Mesendoderm (in vitro differentiated cells): ENCODE measurements at regions not wholly inside any gene's neighbourhood (a gene's known extent, or its start where the extent isn't known, plus 50 kb on each side); places are given as distances from the start of the nearest gene placed in this dataset.

Experiments used
- DNase-seq: peaks from one replicate; pipeline ENCODE4 v3.0.0; 2013
- H2AK5ac ChIP-seq: 2 replicates; pipeline ENCODE4 v1.6.1; 2013; ENCODE audit warnings: low read length, inconsistent platforms
- H2BK120ac ChIP-seq: 2 replicates; pipeline ENCODE4 v1.6.1; 2013; ENCODE audit warnings: low read depth, mild to moderate bottlenecking, low read length, moderate library complexity, mixed read lengths
- H2BK15ac ChIP-seq: replicated peaks from 2 replicates; pipeline ENCODE4 v1.6.1; 2013; ENCODE audit warnings: low read depth, mild to moderate bottlenecking, moderate library complexity
- H2BK5ac ChIP-seq: 2 replicates; pipeline ENCODE4 v1.6.1; 2013; ENCODE audit warnings: low read length, inconsistent platforms
- H3K18ac ChIP-seq: 2 replicates; pipeline ENCODE4 v1.6.1; 2013; ENCODE audit warnings: mild to moderate bottlenecking, low read length, mixed read lengths
- H3K23ac ChIP-seq: one replicate; pipeline ENCODE4 v1.6.1; 2013; ENCODE audit warnings: low read length
- H3K27ac ChIP-seq: 2 replicates; pipeline ENCODE4 v1.5.1; 2013; ENCODE audit warnings: low read depth, mild to moderate bottlenecking, inconsistent platforms, low read length, moderate library complexity
- H3K27me3 ChIP-seq: 2 replicates; pipeline ENCODE4 v1.6.1; 2013; ENCODE audit warnings: low read length, control low read depth, mild to moderate bottlenecking, inconsistent platforms; ENCODE audit not compliant: insufficient read depth, poor library complexity
- H3K36me3 ChIP-seq: 2 replicates; pipeline ENCODE4 v1.6.1; 2013; ENCODE audit warnings: low read length, inconsistent platforms; ENCODE audit not compliant: control insufficient read depth, insufficient read depth
- H3K4ac ChIP-seq: one replicate; pipeline ENCODE4 v1.6.1; 2013; ENCODE audit warnings: low read depth, mild to moderate bottlenecking, low read length, moderate library complexity
- H3K4me1 ChIP-seq: 2 replicates; pipeline ENCODE4 v1.6.1; 2013; ENCODE audit warnings: low read depth, low read length, inconsistent platforms; ENCODE audit not compliant: control insufficient read depth
- H3K4me2 ChIP-seq: 2 replicates; pipeline ENCODE4 v1.6.1; 2013; ENCODE audit warnings: low read length
- H3K4me3 ChIP-seq: 2 replicates; pipeline ENCODE4 v1.5.1; 2013; ENCODE audit warnings: mild to moderate bottlenecking, low read length
- H3K56ac ChIP-seq: one replicate; pipeline ENCODE4 v1.6.1; 2013; ENCODE audit warnings: low read length
- H3K79me1 ChIP-seq: 2 replicates; pipeline ENCODE4 v1.6.1; 2013; ENCODE audit warnings: low read length, inconsistent platforms
- H3K79me2 ChIP-seq: 2 replicates; pipeline ENCODE4 v1.6.1; 2013; ENCODE audit warnings: mild to moderate bottlenecking, low read length; ENCODE audit not compliant: control insufficient read depth, insufficient read depth
- H3K9ac ChIP-seq: 2 replicates; pipeline ENCODE4 v1.6.1; 2013; ENCODE audit warnings: low read length, inconsistent platforms
- H4K5ac ChIP-seq: one replicate; pipeline ENCODE4 v1.6.1; 2013; ENCODE audit warnings: low read length
- H4K8ac ChIP-seq: one replicate; pipeline ENCODE4 v1.6.1; 2013; ENCODE audit warnings: low read depth, mild to moderate bottlenecking, control low read depth, low read length, moderate library complexity
- WGBS: extraction: QIAGEN DNeasy Blood & Tissue Kit; methylation state at CpG from one replicate; pipeline ENCODE4 v1.1.7; 2013; ENCODE audit warnings: low lambda C conversion rate, missing lambda C conversion rate; ENCODE audit not compliant: insufficient coverage; ENCODE audit errors: extremely low coverage; 5-methylcytosine and 5-hydroxymethylcytosine counted together

DNA sequence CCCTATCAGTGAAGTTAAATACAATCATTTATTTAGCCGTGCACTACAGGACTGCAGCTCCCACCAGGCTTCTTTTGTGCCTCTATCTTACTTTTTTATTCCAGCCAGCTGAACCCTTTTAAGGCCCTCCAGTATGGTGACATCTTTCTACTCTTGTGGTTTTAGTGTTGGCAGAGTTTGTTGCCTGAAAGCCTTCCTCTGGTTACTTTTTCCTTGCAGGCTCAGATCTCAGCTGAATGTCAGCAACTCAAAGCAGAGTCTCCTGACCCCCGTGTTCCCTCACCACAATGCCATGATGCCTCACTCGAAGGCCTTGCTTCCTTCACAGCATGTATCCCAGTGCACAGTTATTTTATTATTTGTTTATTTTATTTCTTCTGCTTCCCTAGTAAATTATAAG lies 818.9 kb upstream of the LCORL start:
- H3K23ac ChIP-seq: no peak overlapping the region
- H3K79me1 ChIP-seq: no peaks in the 10 kb centered on the region
- no peak overlapping the region for H4K8ac ChIP-seq
- H3K36me3 ChIP-seq: no peaks in the 10 kb centered on the region
- WGBS: no CpG with 5 or more reads among the region's 3 CpGs
- no peak overlapping the region for H2BK15ac ChIP-seq
- H3K9ac ChIP-seq: no peak overlapping the region
- DNase-seq: no peak
- H3K4ac ChIP-seq: no peak overlapping the region
- no peak overlapping the region for H3K4me3 ChIP-seq
- H2AK5ac ChIP-seq: no peak overlapping the region
- H3K56ac ChIP-seq: no peak overlapping the region
- no peak overlapping the region for H2BK5ac ChIP-seq
- H3K27me3 ChIP-seq: no peaks in the 10 kb centered on the region
- no peak overlapping the region for H2BK120ac ChIP-seq
- no peak overlapping the region for H4K5ac ChIP-seq
- H3K18ac ChIP-seq: no peak overlapping the region
- H3K4me1 ChIP-seq: no peaks in the 10 kb centered on the region
- H3K79me2 ChIP-seq: no peaks in the 10 kb centered on the region
- H3K27ac ChIP-seq: no peak overlapping the region
- no peak overlapping the region for H3K4me2 ChIP-seq

DNA sequence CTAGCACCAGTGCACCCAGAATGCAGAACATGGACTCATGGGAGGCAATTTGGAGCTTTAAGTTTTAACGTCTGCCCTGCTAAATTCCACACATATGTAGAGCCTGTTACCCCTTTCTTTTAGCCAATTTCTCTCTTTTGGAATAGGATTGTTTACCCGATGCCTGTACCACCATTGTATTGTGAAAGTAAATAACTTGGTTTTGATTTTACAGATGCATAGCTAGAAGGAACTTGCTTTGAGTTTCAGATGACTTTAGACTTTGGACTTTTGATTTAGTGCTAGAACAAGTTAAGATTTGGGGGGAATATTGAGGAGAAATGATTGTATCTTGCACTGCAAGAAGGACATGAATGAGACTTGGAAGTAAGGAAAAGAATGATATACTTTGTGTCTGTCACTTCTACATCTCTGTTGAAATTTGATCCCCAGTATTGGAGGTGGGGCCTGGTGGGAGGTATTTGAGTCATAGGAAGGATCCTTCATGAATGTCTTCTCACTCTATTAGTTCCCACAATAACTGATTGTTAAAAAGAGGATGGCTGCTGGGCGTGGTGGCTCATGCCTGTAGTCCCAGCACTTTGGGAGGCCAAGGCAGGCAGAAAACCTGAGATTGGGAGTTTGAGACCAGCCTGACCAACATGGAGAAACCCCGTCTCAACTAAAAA lies 794.8 kb upstream of the LCORL start:
- Histone ChIP-seq H3K56ac (no peak overlapping the region), H2AK5ac (no peak overlapping the region), H2BK5ac (no peak overlapping the region), H3K4ac (no peak overlapping the region), H3K27me3 (no peaks in the 10 kb centered on the region), H3K4me2 (no peak overlapping the region), H3K4me3 (no peak overlapping the region), H3K27ac (no peak overlapping the region), H3K9ac (no peak overlapping the region), H4K8ac (no peak overlapping the region), H3K79me2 (no peaks in the 10 kb centered on the region), H3K36me3 (no peaks in the 10 kb centered on the region), H3K79me1 (no peaks in the 10 kb centered on the region), H3K18ac (no peak overlapping the region), H4K5ac (no peak overlapping the region), H2BK120ac (no peak overlapping the region), H3K23ac (no peak overlapping the region), H2BK15ac (no peak overlapping the region), H3K4me1 (no peaks in the 10 kb centered on the region)
- DNase-seq: no peak
- WGBS: no CpG with 5 or more reads among the region's 4 CpGs

GRCh38 chr4:18815779-18816173 lies 794.2 kb upstream of the LCORL start:
- no peak overlapping the region for H3K4me3 ChIP-seq
- H3K79me1 ChIP-seq: no peaks in the 10 kb centered on the region
- no peak overlapping the region for H3K18ac ChIP-seq
- H3K36me3 ChIP-seq: no peaks in the 10 kb centered on the region
- no CpG with 5 or more reads among the region's 3 CpGs for WGBS
- no peak overlapping the region for H4K5ac ChIP-seq
- H3K23ac ChIP-seq: no peak overlapping the region
- no peak overlapping the region for H3K27ac ChIP-seq
- H3K9ac ChIP-seq: no peak overlapping the region
- H3K4me2 ChIP-seq: no peak overlapping the region
- peak; percentile 1 for DNase-seq
- H2BK5ac ChIP-seq: no peak overlapping the region
- no peak overlapping the region for H2BK15ac ChIP-seq
- H3K4ac ChIP-seq: no peak overlapping the region
- H4K8ac ChIP-seq: no peak overlapping the region
- H2BK120ac ChIP-seq: no peak overlapping the region
- H3K27me3 ChIP-seq: no peaks in the 10 kb centered on the region
- no peak overlapping the region for H2AK5ac ChIP-seq
- no peaks in the 10 kb centered on the region for H3K4me1 ChIP-seq
- H3K56ac ChIP-seq: no peak overlapping the region
- no peaks in the 10 kb centered on the region for H3K79me2 ChIP-seq

DNA sequence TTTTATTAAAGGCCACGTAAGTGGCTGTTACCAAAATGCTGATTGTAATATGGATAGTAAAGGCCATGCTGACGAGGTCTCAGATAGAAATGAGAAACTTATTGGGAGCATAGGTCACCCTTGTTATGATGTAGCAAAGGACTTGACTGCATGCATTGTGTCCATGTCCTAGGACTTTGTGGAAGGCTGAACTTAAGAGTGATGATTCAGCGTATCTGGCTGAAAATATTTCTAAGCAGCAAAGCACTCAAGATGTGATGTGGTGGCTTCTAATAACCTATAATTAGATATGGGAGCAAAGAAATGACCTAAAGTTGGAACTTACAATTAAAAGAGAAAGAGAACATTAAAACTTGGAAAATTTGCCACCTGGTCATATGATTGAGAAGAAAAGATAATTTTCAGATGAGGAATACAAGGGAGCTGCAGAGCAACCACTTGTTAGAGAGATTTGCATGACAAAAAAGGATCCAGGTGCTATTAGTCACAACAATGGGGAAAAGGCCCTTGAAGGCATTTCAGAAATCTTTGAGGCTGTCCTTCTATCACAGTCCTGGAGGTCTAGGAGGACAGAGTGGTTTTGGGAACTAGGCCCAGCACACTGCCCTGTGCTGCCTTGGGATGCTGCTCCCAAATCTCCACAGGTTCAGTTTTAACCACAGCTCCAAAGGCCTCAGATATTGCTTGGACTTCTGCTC lies 793.7 kb upstream of the LCORL start:
- Histone ChIP-seq H3K9ac (no peak overlapping the region), H4K5ac (no peak overlapping the region), H3K27ac (no peak overlapping the region), H3K36me3 (no peaks in the 10 kb centered on the region), H3K4me1 (no peaks in the 10 kb centered on the region), H3K27me3 (no peaks in the 10 kb centered on the region), H3K23ac (no peak overlapping the region), H2AK5ac (no peak overlapping the region), H3K4me2 (no peak overlapping the region), H3K56ac (no peak overlapping the region), H2BK120ac (no peak overlapping the region), H3K79me1 (no peaks in the 10 kb centered on the region), H3K79me2 (no peaks in the 10 kb centered on the region), H3K4me3 (no peak overlapping the region), H2BK15ac (no peak overlapping the region), H3K4ac (no peak overlapping the region), H4K8ac (no peak overlapping the region), H2BK5ac (no peak overlapping the region), H3K18ac (no peak overlapping the region)
- DNase-seq: peak; percentile 14
- WGBS: no CpG with 5 or more reads among the region's 3 CpGs

DNA sequence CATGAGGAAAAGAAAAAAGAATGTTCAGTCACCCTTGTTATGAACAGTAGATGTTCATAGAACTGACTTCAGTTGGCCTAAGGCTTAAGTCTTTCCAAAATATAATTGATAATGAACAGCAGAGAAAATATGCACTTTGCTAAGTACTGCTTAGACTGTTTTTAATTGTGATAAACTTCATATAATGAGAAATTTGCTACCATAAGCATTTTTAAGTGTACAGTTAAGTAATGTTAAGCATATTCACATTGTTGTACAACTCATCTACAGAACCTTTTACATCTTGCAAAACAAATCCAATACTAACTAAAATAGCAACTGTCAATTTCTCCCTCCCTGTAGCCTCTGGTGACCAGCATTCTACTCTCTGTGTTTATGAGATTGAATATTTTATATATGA lies 792.2 kb upstream of the LCORL start:
- no peak overlapping the region for H2BK120ac ChIP-seq
- H3K4me3 ChIP-seq: no peak overlapping the region
- no peaks in the 10 kb centered on the region for H3K36me3 ChIP-seq
- no peak overlapping the region for H3K56ac ChIP-seq
- no peaks in the 10 kb centered on the region for H3K79me1 ChIP-seq
- no peak overlapping the region for H2AK5ac ChIP-seq
- H3K27ac ChIP-seq: no peak overlapping the region
- no peak overlapping the region for H3K18ac ChIP-seq
- no peak overlapping the region for H3K9ac ChIP-seq
- no peak overlapping the region for H3K4ac ChIP-seq
- H2BK5ac ChIP-seq: no peak overlapping the region
- H4K8ac ChIP-seq: no peak overlapping the region
- no peak overlapping the region for H2BK15ac ChIP-seq
- H3K4me1 ChIP-seq: no peaks in the 10 kb centered on the region
- H3K4me2 ChIP-seq: no peak overlapping the region
- no peaks in the 10 kb centered on the region for H3K27me3 ChIP-seq
- H4K5ac ChIP-seq: no peak overlapping the region
- no peak for DNase-seq
- no peaks in the 10 kb centered on the region for H3K79me2 ChIP-seq
- no peak overlapping the region for H3K23ac ChIP-seq

- H3K79me2 ChIP-seq: no peaks in the 10 kb centered on the region
- H4K8ac ChIP-seq: no peak overlapping the region
- H2BK15ac ChIP-seq: no peak overlapping the region
- H3K79me1 ChIP-seq: no peaks in the 10 kb centered on the region
- H3K4ac ChIP-seq: no peak overlapping the region
- DNase-seq: no peak
- no peak overlapping the region for H2BK5ac ChIP-seq
- no peak overlapping the region for H3K4me3 ChIP-seq
- no peak overlapping the region for H3K18ac ChIP-seq
- H3K4me2 ChIP-seq: no peak overlapping the region
- no peak overlapping the region for H2BK120ac ChIP-seq
- no peak overlapping the region for H3K9ac ChIP-seq
- H4K5ac ChIP-seq: no peak overlapping the region
- no peak overlapping the region for H3K23ac ChIP-seq
- H3K27me3 ChIP-seq: no peaks in the 10 kb centered on the region
- no peaks in the 10 kb centered on the region for H3K36me3 ChIP-seq
- H3K56ac ChIP-seq: no peak overlapping the region
- H3K27ac ChIP-seq: no peak overlapping the region
- no peak overlapping the region for H2AK5ac ChIP-seq
- H3K4me1 ChIP-seq: no peaks in the 10 kb centered on the region
Observed at GRCh38 chr4:18813055-18813454, 791.5 kb upstream of the LCORL start.
